ENCODE measurements at regions not wholly inside any gene's neighbourhood (a gene's known extent, or its start where the extent isn't known, plus 50 kb on each side); places are given as distances from the start of the nearest gene placed in this dataset.

DNA sequence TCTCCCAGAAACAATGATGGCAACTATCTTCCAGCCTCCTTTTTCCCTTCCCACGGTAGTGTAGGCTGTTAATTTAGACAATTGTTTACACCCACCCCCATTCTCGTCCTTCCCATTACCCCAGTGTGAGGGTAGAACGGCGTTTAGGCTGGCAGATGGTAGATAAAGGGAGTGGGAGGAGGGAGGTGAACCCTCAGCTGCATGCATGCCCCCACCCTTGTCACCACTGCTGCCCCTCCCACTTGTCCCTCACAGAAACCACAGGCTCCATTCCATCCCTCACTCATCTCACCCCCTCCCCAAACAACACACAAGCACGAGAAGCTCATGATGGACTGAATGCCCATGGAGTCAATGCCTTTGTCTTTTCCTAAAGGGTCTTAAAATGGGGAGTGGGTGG is 107.9 kb upstream of the PARD3B start:
- TF ChIP-seq, protein P1, sequence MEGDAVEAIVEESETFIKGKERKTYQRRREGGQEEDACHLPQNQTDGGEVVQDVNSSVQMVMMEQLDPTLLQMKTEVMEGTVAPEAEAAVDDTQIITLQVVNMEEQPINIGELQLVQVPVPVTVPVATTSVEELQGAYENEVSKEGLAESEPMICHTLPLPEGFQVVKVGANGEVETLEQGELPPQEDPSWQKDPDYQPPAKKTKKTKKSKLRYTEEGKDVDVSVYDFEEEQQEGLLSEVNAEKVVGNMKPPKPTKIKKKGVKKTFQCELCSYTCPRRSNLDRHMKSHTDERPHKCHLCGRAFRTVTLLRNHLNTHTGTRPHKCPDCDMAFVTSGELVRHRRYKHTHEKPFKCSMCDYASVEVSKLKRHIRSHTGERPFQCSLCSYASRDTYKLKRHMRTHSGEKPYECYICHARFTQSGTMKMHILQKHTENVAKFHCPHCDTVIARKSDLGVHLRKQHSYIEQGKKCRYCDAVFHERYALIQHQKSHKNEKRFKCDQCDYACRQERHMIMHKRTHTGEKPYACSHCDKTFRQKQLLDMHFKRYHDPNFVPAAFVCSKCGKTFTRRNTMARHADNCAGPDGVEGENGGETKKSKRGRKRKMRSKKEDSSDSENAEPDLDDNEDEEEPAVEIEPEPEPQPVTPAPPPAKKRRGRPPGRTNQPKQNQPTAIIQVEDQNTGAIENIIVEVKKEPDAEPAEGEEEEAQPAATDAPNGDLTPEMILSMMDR (IDR thresholded peaks at IDR 0.05; ENCODE audit: insufficient read depth, low read depth, low read length), result no peak
- no peak for TF ChIP-seq EZH2 (IDR thresholded peaks at IDR 0.05; ENCODE audit: insufficient read depth, low read length)
